Glutamatergic neuron (in vitro differentiated cells): ENCODE measurements at regions not wholly inside any gene's neighbourhood (a gene's known extent, or its start where the extent isn't known, plus 50 kb on each side); places are given as distances from the start of the nearest gene placed in this dataset.
"Not testable (repeated sequence)": the region's sequence is repeated elsewhere in the genome, so short reads cannot be mapped to it uniquely, and the experiment has no call there.

Experiments
- DNase-seq: peaks from one replicate; pipeline ENCODE4 v3.0.0; 2022
- H3K27ac Mint-ChIP-seq: one replicate; pipeline ENCODE4 v1.8.0; 2020; ENCODE audit warnings: mild to moderate bottlenecking, mixed read lengths, inconsistent platforms; ENCODE audit not compliant: unreplicated experiment
- H3K27me3 Mint-ChIP-seq: one replicate; pipeline ENCODE4 v1.8.0; 2020; ENCODE audit warnings: mild to moderate bottlenecking, moderate library complexity, mixed read lengths, inconsistent platforms; ENCODE audit not compliant: unreplicated experiment
- H3K36me3 Mint-ChIP-seq: one replicate; pipeline ENCODE4 v1.8.0; 2020; ENCODE audit warnings: mild to moderate bottlenecking, mixed read lengths, inconsistent platforms; ENCODE audit not compliant: unreplicated experiment
- H3K4me1 Mint-ChIP-seq: one replicate; pipeline ENCODE4 v1.8.0; 2020; ENCODE audit warnings: mild to moderate bottlenecking, low read depth, mixed read lengths, inconsistent platforms; ENCODE audit not compliant: unreplicated experiment
- H3K4me3 Mint-ChIP-seq: one replicate; pipeline ENCODE4 v1.8.0; 2020; ENCODE audit warnings: mild to moderate bottlenecking, mixed read lengths, inconsistent platforms; ENCODE audit not compliant: unreplicated experiment
- H3K9me3 Mint-ChIP-seq: one replicate; pipeline ENCODE4 v1.8.0; 2020; ENCODE audit warnings: mild to moderate bottlenecking, moderate library complexity, mixed read lengths, inconsistent platforms; ENCODE audit not compliant: unreplicated experiment
- CTCF ChIP-seq: fragments of 200-600 bp; sonication (generic); IDR thresholded peaks from one replicate; pipeline ENCODE4 v1.5.0; 2021; ENCODE audit not compliant: partially characterized antibody, unreplicated experiment

DNA sequence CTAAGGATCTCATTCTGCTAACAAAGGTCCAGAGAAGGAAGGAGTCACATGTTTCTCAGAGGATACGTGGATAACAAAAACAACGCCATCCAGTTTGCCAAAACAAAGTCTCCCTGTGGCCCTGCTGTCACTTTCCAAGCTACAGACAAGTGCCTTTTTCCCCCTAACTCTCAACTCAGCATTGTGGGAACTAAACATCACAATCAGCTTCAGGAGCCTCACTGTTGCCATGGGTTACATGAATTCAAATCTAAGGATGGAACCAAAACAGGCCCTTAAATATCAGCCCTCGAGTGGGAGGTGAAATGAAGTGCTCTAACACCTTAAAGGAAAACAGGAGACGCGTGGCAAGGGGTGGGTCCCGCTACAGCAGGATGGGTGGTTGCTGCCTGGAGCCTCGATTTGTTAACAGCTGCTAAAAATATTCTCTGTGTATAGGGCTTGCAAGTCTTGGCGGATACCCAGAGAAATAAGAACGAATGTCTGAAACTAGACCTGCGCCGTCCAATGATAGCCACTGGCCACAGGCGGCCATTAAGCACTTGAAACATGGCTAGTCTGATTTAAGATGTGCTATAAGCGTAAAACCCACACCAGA lies 66.4 kb upstream of the SOD1 start:
- DNase-seq, result no peak
- peaks cover 2% of the 10 kb centered on the region for H3K27me3 Mint-ChIP-seq
- no peaks in the 10 kb centered on the region for H3K36me3 Mint-ChIP-seq
- H3K9me3 Mint-ChIP-seq, result peaks cover 2% of the 10 kb centered on the region
- no peak for TF ChIP-seq CTCF
- no peaks in the 10 kb centered on the region for H3K4me1 Mint-ChIP-seq
- H3K27ac Mint-ChIP-seq, result no peak overlapping the region
- no peak overlapping the region for H3K4me3 Mint-ChIP-seq

DNA sequence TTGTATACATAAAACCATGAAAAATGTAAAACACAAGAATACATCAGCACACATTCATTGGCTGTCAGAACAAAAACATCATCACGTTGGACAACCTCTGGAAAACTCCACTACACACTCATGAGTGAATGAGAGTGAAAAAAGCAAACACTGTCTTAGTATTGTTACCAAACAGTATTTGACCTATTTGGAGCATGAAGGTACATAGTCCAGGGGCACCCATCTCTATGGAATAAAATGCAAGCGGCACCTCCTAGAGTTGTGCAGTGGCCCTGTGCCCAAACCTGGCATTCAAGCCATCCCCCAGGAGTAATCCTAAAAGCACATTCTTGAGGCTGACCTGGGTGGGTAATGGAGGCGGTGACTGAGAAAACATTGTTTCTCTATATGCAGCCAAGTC lies 67.0 kb upstream of the SOD1 start:
- H3K27me3 Mint-ChIP-seq, result peaks cover 2% of the 10 kb centered on the region
- no peak overlapping the region for H3K27ac Mint-ChIP-seq
- H3K4me1 Mint-ChIP-seq, result no peaks in the 10 kb centered on the region
- TF ChIP-seq CTCF, result no peak
- no peaks in the 10 kb centered on the region for H3K36me3 Mint-ChIP-seq
- no peak overlapping the region for H3K4me3 Mint-ChIP-seq
- peaks cover 2% of the 10 kb centered on the region for H3K9me3 Mint-ChIP-seq
- no peak for DNase-seq

GRCh38 chr21:31589820-31590219 lies 69.7 kb upstream of the SOD1 start:
- peaks cover 2% of the 10 kb centered on the region for H3K9me3 Mint-ChIP-seq
- H3K27ac Mint-ChIP-seq, result no peak overlapping the region
- TF ChIP-seq CTCF, result no peak
- H3K4me3 Mint-ChIP-seq, result no peak overlapping the region
- no peaks in the 10 kb centered on the region for H3K36me3 Mint-ChIP-seq
- H3K4me1 Mint-ChIP-seq, result peaks cover 4% of the 10 kb centered on the region
- DNase-seq, result no peak
- H3K27me3 Mint-ChIP-seq, result peaks cover 2% of the 10 kb centered on the region

- no peak overlapping the region for H3K4me3 Mint-ChIP-seq
- H3K9me3 Mint-ChIP-seq, result no peaks in the 10 kb centered on the region
- no peak for DNase-seq
- H3K4me1 Mint-ChIP-seq, result peaks cover 11% of the 10 kb centered on the region
- no peaks in the 10 kb centered on the region for H3K36me3 Mint-ChIP-seq
- TF ChIP-seq CTCF, result no peak
- no peak overlapping the region for H3K27ac Mint-ChIP-seq
- H3K27me3 Mint-ChIP-seq, result peaks cover 2% of the 10 kb centered on the region
These were observed 73.4 kb upstream of the SOD1 start for GRCh38 chr21:31586118-31586517.

DNA sequence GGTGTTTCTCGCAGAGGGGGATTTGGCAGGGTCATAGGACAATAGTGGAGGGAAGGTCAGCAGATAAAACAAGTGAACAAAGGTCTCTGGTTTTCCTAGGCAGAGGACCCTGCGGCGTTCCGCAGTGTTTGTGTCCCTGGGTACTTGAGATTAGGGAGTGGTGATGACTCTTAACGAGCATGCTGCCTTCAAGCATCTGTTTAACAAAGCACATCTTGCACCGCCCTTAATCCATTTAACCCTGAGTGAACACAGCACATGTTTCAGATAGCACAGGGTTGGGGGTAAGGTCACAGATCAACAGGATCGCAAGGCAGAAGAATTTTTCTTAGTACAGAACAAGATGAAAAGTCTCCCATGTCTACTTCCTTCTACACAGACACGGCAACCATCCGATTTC lies 75.6 kb upstream of the SOD1 start:
- H3K9me3 Mint-ChIP-seq, H3K4me3 Mint-ChIP-seq, H3K27me3 Mint-ChIP-seq, H3K36me3 Mint-ChIP-seq, DNase-seq: not testable (repeated sequence)
- Mint-ChIP-seq H3K4me1 (peaks cover 11% of the 10 kb centered on the region), H3K27ac (peak overlapping the region; percentile 83)
